ENCODE measurements at regions not wholly inside any gene's neighbourhood (a gene's known extent, or its start where the extent isn't known, plus 50 kb on each side); places are given as distances from the start of the nearest gene placed in this dataset.

DNA sequence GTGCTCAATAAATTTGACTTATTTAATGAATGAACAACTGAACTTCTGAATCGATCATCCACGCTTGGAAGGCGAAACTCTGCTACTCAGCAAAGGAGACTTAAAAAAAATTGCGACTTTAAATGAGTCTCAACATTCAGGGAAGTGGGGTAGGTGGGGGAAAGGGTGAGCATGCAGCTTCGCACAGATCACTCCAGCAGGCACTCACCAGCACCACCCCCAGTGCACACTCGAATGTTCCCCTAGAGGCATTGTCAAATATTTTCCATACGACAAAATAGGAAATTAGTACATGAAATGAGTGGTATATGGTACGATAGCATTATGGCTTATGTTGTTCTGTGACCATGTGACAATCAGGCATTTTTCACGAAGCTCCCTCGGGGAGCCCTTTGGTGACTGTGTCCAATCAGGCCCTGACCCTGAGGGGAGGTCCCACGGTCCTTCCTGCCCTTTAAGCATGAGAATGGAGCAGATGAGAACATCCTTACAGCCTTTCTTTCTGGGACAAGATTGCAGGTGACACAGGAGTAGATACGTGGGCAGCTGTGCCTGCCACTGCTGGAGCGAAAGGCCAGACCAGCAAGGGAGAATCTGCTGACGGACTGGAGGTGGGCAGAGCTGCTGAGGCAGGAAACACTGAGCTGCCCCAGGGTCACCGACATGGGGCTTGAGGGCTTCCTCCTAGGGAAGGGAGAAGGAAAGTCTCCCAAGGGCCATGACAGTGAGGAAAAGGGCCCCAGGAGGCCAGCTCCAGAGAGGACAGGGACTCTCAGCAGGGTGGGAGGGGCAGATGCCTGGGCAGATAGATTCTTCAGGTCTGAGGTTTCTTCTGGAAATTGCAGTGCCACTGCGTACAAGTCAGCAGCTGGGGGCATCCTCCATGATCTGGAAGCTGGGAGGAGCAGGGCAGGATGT lies 101.3 kb upstream of the ID2 start:
- no peak overlapping the region for H3K4me3 ChIP-seq (ENCODE audit: low read depth, low read length)
- TF ChIP-seq CTCF (IDR thresholded peaks at IDR 0.05; ENCODE audit: low read depth, low read length) = no peak

DNA sequence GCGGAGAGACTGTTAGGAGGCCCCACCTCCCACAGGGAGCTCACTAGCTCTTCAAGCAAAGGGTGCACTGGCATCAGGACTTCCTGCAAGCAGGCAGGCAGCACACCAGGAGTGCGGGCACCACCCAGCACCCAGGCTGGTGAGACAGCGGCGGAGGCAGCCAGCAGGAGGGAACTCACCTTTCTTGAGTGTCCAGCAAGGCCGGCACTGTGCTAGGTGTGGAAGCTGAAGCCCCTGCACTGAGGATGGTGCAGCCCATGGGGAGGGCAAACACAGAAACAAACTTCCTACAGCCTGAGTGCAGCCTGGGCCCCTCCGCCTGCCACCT lies 100.7 kb upstream of the ID2 start:
- no peak for TF ChIP-seq CTCF (IDR thresholded peaks at IDR 0.05; ENCODE audit: low read depth, low read length)
- no peak overlapping the region for H3K4me3 ChIP-seq (ENCODE audit: low read depth, low read length)

DNA sequence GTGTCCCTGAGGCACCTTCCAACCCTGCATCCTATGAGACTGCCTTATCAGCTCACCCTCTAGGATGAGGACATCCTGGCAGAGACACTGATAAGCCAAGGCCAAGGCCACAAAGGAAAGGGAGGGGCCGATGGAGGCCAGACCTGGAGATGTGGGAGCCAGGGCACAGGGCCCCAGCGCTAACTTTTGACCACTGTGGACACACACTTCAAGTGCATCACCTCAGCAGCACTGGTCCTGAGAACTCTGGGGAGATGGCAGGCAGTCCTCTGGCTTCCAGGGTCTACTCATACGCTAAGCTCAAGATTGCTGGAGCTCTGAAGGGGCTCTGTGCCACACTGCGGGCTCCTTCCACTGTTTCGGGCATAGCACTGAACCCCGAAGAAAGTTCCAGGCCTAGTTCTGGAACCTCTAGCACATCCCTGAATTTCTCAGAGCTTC lies 100.2 kb upstream of the ID2 start:
- H3K4me3 ChIP-seq (ENCODE audit: low read depth, low read length) = no peak overlapping the region
- no peak for TF ChIP-seq CTCF (IDR thresholded peaks at IDR 0.05; ENCODE audit: low read depth, low read length)

DNA sequence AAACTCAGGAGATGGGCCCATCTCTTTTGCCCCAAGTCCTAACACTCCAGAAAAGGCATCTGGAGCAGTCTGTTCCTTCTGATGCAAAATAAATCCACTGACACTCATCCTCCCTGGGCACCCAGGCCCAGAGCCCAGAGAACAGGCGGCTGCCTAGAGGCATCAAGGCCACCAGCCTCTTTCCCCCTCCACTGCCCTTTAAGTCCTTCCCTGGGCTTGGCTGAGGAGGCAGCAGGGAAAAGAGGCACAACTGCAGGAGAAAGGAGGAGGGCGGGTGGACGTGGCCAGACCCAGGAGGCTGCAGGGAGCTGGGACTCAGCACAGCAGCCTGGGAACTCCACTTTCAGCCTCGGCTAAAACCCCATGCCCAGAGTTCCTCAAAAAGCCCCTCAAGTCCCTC lies 99.7 kb upstream of the ID2 start:
- H3K4me3 ChIP-seq (ENCODE audit: low read depth, low read length) = no peak overlapping the region
- TF ChIP-seq CTCF (IDR thresholded peaks at IDR 0.05; ENCODE audit: low read depth, low read length) = no peak

DNA sequence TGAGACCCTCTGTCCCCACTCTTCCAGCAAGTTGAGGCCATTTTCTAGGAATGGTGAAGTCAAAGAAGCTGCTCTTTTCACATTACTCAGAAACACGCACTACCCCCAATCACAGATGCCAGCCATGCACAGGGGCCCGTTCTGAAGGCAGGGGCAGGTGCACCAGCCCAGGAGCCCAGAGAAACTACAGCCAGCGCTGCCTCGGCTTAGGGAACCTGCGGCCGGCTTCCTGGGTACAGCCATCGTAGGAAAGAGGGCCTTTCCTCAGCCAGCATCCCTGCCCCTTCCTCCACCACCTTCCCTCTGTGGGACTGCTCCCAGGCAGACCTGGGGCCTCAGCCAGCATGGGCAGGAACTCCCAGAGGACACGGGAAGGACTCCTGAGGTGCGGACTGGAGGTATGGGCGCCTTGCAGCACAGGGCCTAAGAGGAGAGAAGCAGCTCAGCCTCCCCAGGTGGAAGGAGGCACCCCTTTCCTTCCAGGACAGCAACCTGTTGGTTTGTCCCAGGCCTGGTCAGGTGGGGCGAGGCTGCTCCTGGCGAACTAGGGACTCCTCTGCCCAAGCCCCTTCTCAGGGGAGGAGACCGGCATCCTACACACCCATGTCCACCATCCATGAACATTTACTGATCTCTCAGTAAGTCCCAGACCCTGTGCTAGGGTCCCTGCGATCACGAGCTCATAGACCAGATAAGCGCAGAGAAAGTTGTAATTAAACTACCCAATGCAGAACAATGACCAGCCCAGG lies 99.0 kb upstream of the ID2 start:
- no peak overlapping the region for H3K4me3 ChIP-seq (ENCODE audit: low read depth, low read length)
- no peak for TF ChIP-seq CTCF (IDR thresholded peaks at IDR 0.05; ENCODE audit: low read depth, low read length)

GRCh38 chr2:8583400-8584173 lies 98.3 kb upstream of the ID2 start:
- H3K4me3 ChIP-seq (ENCODE audit: low read depth, low read length) = no peak overlapping the region

More at GRCh38 chr2:8583400-8584173, 98.3 kb upstream of the ID2 start:
- TF ChIP-seq CTCF (IDR thresholded peaks at IDR 0.05; ENCODE audit: low read depth, low read length) = no peak
